OCI-M1 (cell line): ENCODE measurements at regions not wholly inside any gene's neighbourhood (a gene's known extent, or its start where the extent isn't known, plus 50 kb on each side); places are given as distances from the start of the nearest gene placed in this dataset.
A peak's percentile ranks its signal among the peaks of the same experiment; 100 is the strongest.

Source experiments
- DNase-seq: peaks from one replicate; lab custom pipeline; 2025; lab: John Stamatoyannopoulos, UW

GRCh38 chr18:77657651-77658298, 408.1 kb downstream of the GALR1 start:
- DNase-seq, result no peak

- DNase-seq, result no peak
Measured at GRCh38 chr18:77658299-77658662, 408.6 kb downstream of the GALR1 start.

GRCh38 chr18:77658751-77659448, 409.3 kb downstream of the GALR1 start:
- DNase-seq, result no peak

GRCh38 chr18:77666613-77667012, 417.0 kb downstream of the GALR1 start:
- no peak for DNase-seq

- no peak for DNase-seq
Measured at GRCh38 chr18:77668219-77668618, 418.6 kb downstream of the GALR1 start.

GRCh38 chr18:77669331-77669730, 419.7 kb downstream of the GALR1 start:
- DNase-seq, result no peak

- no peak for DNase-seq
Measured at GRCh38 chr18:77671456-77672167, 422.0 kb downstream of the GALR1 start.

- no peak for DNase-seq
Measured at GRCh38 chr18:77676910-77677309, 427.3 kb downstream of the GALR1 start.

- no peak for DNase-seq
Measured at GRCh38 chr18:77677536-77677935, 427.9 kb downstream of the GALR1 start.

GRCh38 chr18:77679869-77680268, 430.2 kb downstream of the GALR1 start:
- no peak for DNase-seq

- no peak for DNase-seq
Measured at GRCh38 chr18:77700051-77700450, 450.4 kb downstream of the GALR1 start.

- DNase-seq, result no peak
Measured at GRCh38 chr18:77701977-77702376, 452.3 kb downstream of the GALR1 start.

GRCh38 chr18:77702686-77703085, 453.0 kb downstream of the GALR1 start:
- peak; percentile 37 for DNase-seq

- no peak for DNase-seq
Measured at GRCh38 chr18:77705301-77705700, 455.7 kb downstream of the GALR1 start.

- DNase-seq, result no peak
Measured at GRCh38 chr18:77708826-77709506, 459.3 kb downstream of the GALR1 start.

- DNase-seq, result peak; percentile 41
Measured at GRCh38 chr18:77711096-77711495, 461.4 kb downstream of the GALR1 start.

- no peak for DNase-seq
Measured at GRCh38 chr18:77714716-77715115, 465.1 kb downstream of the GALR1 start.

GRCh38 chr18:77716282-77716681, 466.6 kb downstream of the GALR1 start:
- DNase-seq, result no peak

GRCh38 chr18:77733292-77733903, 483.8 kb downstream of the GALR1 start:
- no peak for DNase-seq

GRCh38 chr18:77736842-77737241, 487.2 kb downstream of the GALR1 start:
- peak; percentile 63 for DNase-seq

GRCh38 chr18:77737405-77737804, 487.8 kb downstream of the GALR1 start:
- DNase-seq, result peak; percentile 84

GRCh38 chr18:77749089-77749488, 499.4 kb downstream of the GALR1 start:
- DNase-seq, result peak; percentile 5
